ENCODE measurements at regions not wholly inside any gene's neighbourhood (a gene's known extent, or its start where the extent isn't known, plus 50 kb on each side); places are given as distances from the start of the nearest gene placed in this dataset.

- no peak for DNase-seq (ENCODE audit: low spot score)
- no peak for TF ChIP-seq CTCF (conservative IDR thresholded peaks at IDR 0.05; ENCODE audit: low read depth)
- H3K27ac ChIP-seq = no peak overlapping the region
- ChIA-PET CTCF (no interaction called here), POLR2A (ENCODE audit: low non-redundant PET) (no interaction called here)
Observed at GRCh38 chr4:127246963-127247952, 385.5 kb upstream of the INTU start.

- ChIA-PET POLR2A (ENCODE audit: low non-redundant PET) (no interaction called here), CTCF (interaction anchor here (0.6 kb wide), 1 partner anchor 63 kb away, joined by 4 read pairs; no protein-coding TSS in a partner anchor)
- no peak for DNase-seq (ENCODE audit: low spot score)
- no peak for TF ChIP-seq CTCF (conservative IDR thresholded peaks at IDR 0.05; ENCODE audit: low read depth)
- H3K27ac ChIP-seq = no peak overlapping the region
Observed at GRCh38 chr4:127249066-127249766, 383.5 kb upstream of the INTU start.

- CTCF ChIA-PET = interaction anchor here (0.6 kb wide), 1 partner anchor 64 kb away, joined by 4 read pairs; no protein-coding TSS in a partner anchor
- POLR2A ChIA-PET (ENCODE audit: low non-redundant PET) = no interaction called here
- H3K27ac ChIP-seq = no peak overlapping the region
- DNase-seq (ENCODE audit: low spot score) = no peak
- TF ChIP-seq CTCF (conservative IDR thresholded peaks at IDR 0.05; ENCODE audit: low read depth) = no peak
Observed at GRCh38 chr4:127249767-127250108, 383.0 kb upstream of the INTU start.

- POLR2A ChIA-PET (ENCODE audit: low non-redundant PET) = no interaction called here
- no peak for TF ChIP-seq CTCF (conservative IDR thresholded peaks at IDR 0.05; ENCODE audit: low read depth)
- CTCF ChIA-PET = no interaction called here
Observed at GRCh38 chr4:127250577-127250976, 382.2 kb upstream of the INTU start.

GRCh38 chr4:127251423-127251822 is 381.3 kb upstream of the INTU start:
- ChIA-PET CTCF (no interaction called here), POLR2A (ENCODE audit: low non-redundant PET) (no interaction called here)
- no peak for TF ChIP-seq CTCF (conservative IDR thresholded peaks at IDR 0.05; ENCODE audit: low read depth)
- DNase-seq (ENCODE audit: low spot score) = no peak
- H3K27ac ChIP-seq = no peak overlapping the region

More at GRCh38 chr4:127250577-127250976, 382.2 kb upstream of the INTU start:
- H3K27ac ChIP-seq = no peak overlapping the region
- DNase-seq (ENCODE audit: low spot score) = no peak

- no peak overlapping the region for H3K27ac ChIP-seq
- no peak for TF ChIP-seq CTCF (conservative IDR thresholded peaks at IDR 0.05; ENCODE audit: low read depth)
- no peak for DNase-seq (ENCODE audit: low spot score)
- ChIA-PET POLR2A (ENCODE audit: low non-redundant PET) (no interaction called here), CTCF (no interaction called here)
Observed at GRCh38 chr4:127256500-127256899, 376.3 kb upstream of the INTU start.

All from RWPE1 (cell line).